Smooth muscle cell (in vitro differentiated cells): ENCODE measurements at regions not wholly inside any gene's neighbourhood (a gene's known extent, or its start where the extent isn't known, plus 50 kb on each side); places are given as distances from the start of the nearest gene placed in this dataset.

Source experiments
- DNase-seq: peaks from one replicate; lab custom pipeline; 2025; ENCODE audit not compliant: unreplicated experiment; lab: John Stamatoyannopoulos, UW
- H2AFZ ChIP-seq: fragments of 200-600 bp; sonication (generic); 2 replicates; pipeline ENCODE4 v1.6.0; 2016; ENCODE audit warnings: antibody characterized with exemption, low read depth, mild to moderate bottlenecking
- H3F3A ChIP-seq: fragments of 200-600 bp; sonication (generic); 2 replicates; pipeline ENCODE4 v1.6.0; 2017; ENCODE audit warnings: antibody characterized with exemption, low read depth
- H3K27ac ChIP-seq: fragments of 200-600 bp; sonication (generic); 2 replicates; pipeline ENCODE4 v1.5.1; 2016; ENCODE audit warnings: low read depth, mild to moderate bottlenecking
- H3K27me3 ChIP-seq: fragments of 200-600 bp; sonication (generic); 2 replicates; pipeline ENCODE4 v1.6.1; 2016; ENCODE audit warnings: low read depth, mild to moderate bottlenecking
- H3K36me3 ChIP-seq: fragments of 200-600 bp; sonication (generic); 2 replicates; pipeline ENCODE4 v1.5.1; 2016; ENCODE audit warnings: low read depth
- H3K4me1 ChIP-seq: fragments of 200-600 bp; sonication (generic); 2 replicates; pipeline ENCODE4 v1.5.1; 2016; ENCODE audit warnings: low read depth
- H3K4me2 ChIP-seq: fragments of 200-600 bp; sonication (generic); 2 replicates; pipeline ENCODE4 v1.6.0; 2016; ENCODE audit warnings: mild to moderate bottlenecking
- H3K4me3 ChIP-seq: fragments of 200-600 bp; sonication (generic); 2 replicates; pipeline ENCODE4 v1.5.1; 2016; ENCODE audit warnings: mild to moderate bottlenecking
- H3K79me2 ChIP-seq: fragments of 200-600 bp; sonication (generic); 2 replicates; pipeline ENCODE4 v1.6.0; 2016; ENCODE audit warnings: low read depth, mild to moderate bottlenecking
- H3K9ac ChIP-seq: fragments of 200-600 bp; sonication (generic); 2 replicates; pipeline ENCODE4 v1.6.0; 2016; ENCODE audit warnings: low read depth
- H3K9me3 ChIP-seq: fragments of 200-600 bp; sonication (generic); replicated peaks from 2 replicates; pipeline ENCODE4 v1.5.1; 2016; ENCODE audit warnings: low read depth
- H4K20me1 ChIP-seq: fragments of 200-600 bp; sonication (generic); 2 replicates; pipeline ENCODE4 v1.6.0; 2016; ENCODE audit warnings: low read depth
- CTCF ChIP-seq: fragments of 200-600 bp; sonication (generic); IDR thresholded peaks from 2 replicates; pipeline ENCODE4 v1.5.1; 2017; ENCODE audit warnings: borderline replicate concordance, mild to moderate bottlenecking, antibody characterized with exemption; ENCODE audit not compliant: insufficient read depth, poor library complexity, severe bottlenecking
- WGBS: methylation state at CpG from one replicate; pipeline ENCODE4 v1.1.7; 2016; ENCODE audit warnings: low lambda C conversion rate; 5-methylcytosine and 5-hydroxymethylcytosine counted together

GRCh38 chr2:9057939-9058761 lies 54.7 kb upstream of the MBOAT2 start:
- H3K36me3 ChIP-seq = no peaks in the 10 kb centered on the region
- peaks cover 8% of the 10 kb centered on the region for H3F3A ChIP-seq
- H3K4me1 ChIP-seq = no peaks in the 10 kb centered on the region
- no peak overlapping the region for H3K9ac ChIP-seq
- TF ChIP-seq CTCF = no peak
- no peak overlapping the region for H3K4me3 ChIP-seq
- H3K4me2 ChIP-seq = peak overlapping the region; percentile 51
- no peaks in the 10 kb centered on the region for H3K27me3 ChIP-seq
- 51% methylated on average over 9 of the region's 9 CpGs for WGBS
- no peak overlapping the region for H2AFZ ChIP-seq
- no peaks in the 10 kb centered on the region for H3K9me3 ChIP-seq
- no peak for DNase-seq
- H3K79me2 ChIP-seq = no peaks in the 10 kb centered on the region
- H4K20me1 ChIP-seq = no peaks in the 10 kb centered on the region
- H3K27ac ChIP-seq = peak overlapping the region; percentile 74

GRCh38 chr2:9055471-9055870 lies 52.0 kb upstream of the MBOAT2 start:
- Histone ChIP-seq H3K9ac (no peak overlapping the region), H3K4me1 (no peaks in the 10 kb centered on the region), H3K27ac (no peak overlapping the region), H4K20me1 (no peaks in the 10 kb centered on the region), H3K36me3 (no peaks in the 10 kb centered on the region), H3K27me3 (no peaks in the 10 kb centered on the region), H3K4me3 (no peak overlapping the region), H3K79me2 (no peaks in the 10 kb centered on the region), H3K9me3 (no peaks in the 10 kb centered on the region), H3F3A (peaks cover 8% of the 10 kb centered on the region), H3K4me2 (no peak overlapping the region), H2AFZ (no peak overlapping the region)
- 95% methylated on average over 4 of the region's 4 CpGs for WGBS
- no peak for TF ChIP-seq CTCF
- no peak for DNase-seq

- H3K9me3 ChIP-seq = no peaks in the 10 kb centered on the region
- H3K79me2 ChIP-seq = no peaks in the 10 kb centered on the region
- no peak overlapping the region for H3K4me3 ChIP-seq
- no peak overlapping the region for H3K27ac ChIP-seq
- H2AFZ ChIP-seq = no peak overlapping the region
- WGBS = 98% methylated on average over 2 of the region's 2 CpGs
- no peaks in the 10 kb centered on the region for H3K27me3 ChIP-seq
- no peak for TF ChIP-seq CTCF
- no peak overlapping the region for H3K4me2 ChIP-seq
- H3K4me1 ChIP-seq = no peaks in the 10 kb centered on the region
- no peak for DNase-seq
- peaks cover 4% of the 10 kb centered on the region for H3F3A ChIP-seq
- H4K20me1 ChIP-seq = no peaks in the 10 kb centered on the region
- H3K9ac ChIP-seq = no peak overlapping the region
- no peaks in the 10 kb centered on the region for H3K36me3 ChIP-seq
These were observed 50.0 kb upstream of the MBOAT2 start for GRCh38 chr2:9053534-9053931.
